Small intestine (tissue), 7 donors: ENCODE measurements at regions not wholly inside any gene's neighbourhood (a gene's known extent, or its start where the extent isn't known, plus 50 kb on each side); places are given as distances from the start of the nearest gene placed in this dataset.

Source experiments
- DNase-seq, 2 donors: peaks; one replicate each; pipeline versions ENCODE4 v3.0.0 to v3.0.0-alpha.2; 2013
- FAIRE-seq: peaks from 2 replicates; lab custom pipeline; 2012; peaks lifted over from hg19 to GRCh38; lab: Jason Lieb, UNC
- H3K27ac ChIP-seq, 3 donors: one replicate each; pipeline ENCODE4 v1.5.1; 2013; ENCODE audit warnings: low read length in 2 of 3, mild to moderate bottlenecking in 2 of 3, control low read depth in 1 of 3, inconsistent platforms in 1 of 3, low read depth in 1 of 3, moderate library complexity in 1 of 3
- H3K27me3 ChIP-seq, 3 donors: one replicate each; pipeline ENCODE4 v1.6.1; 2013; ENCODE audit warnings: low read length in 3 of 3, inconsistent platforms in 1 of 3; ENCODE audit not compliant: control insufficient read depth in 3 of 3, insufficient read depth in 3 of 3
- H3K36me3 ChIP-seq, 3 donors: one replicate each; pipeline ENCODE4 v1.6.1; 2013; ENCODE audit warnings: low read length in 3 of 3, inconsistent platforms in 1 of 3, low read depth in 1 of 3, mild to moderate bottlenecking in 1 of 3, moderate library complexity in 1 of 3; ENCODE audit not compliant: control insufficient read depth in 3 of 3, insufficient read depth in 2 of 3
- H3K4me1 ChIP-seq, 3 donors: one replicate each; pipeline ENCODE4 v1.6.1; 2013; ENCODE audit warnings: low read length in 2 of 3, inconsistent platforms in 1 of 3, low read depth in 1 of 3, mild to moderate bottlenecking in 1 of 3, moderate library complexity in 1 of 3; ENCODE audit not compliant: control insufficient read depth in 3 of 3, insufficient read depth in 2 of 3
- H3K4me3 ChIP-seq, 3 donors: one replicate each; pipeline ENCODE4 v1.5.1; 2013; ENCODE audit warnings: low read length in 3 of 3, control low read depth in 1 of 3, inconsistent platforms in 1 of 3, low read depth in 1 of 3, mild to moderate bottlenecking in 1 of 3, moderate library complexity in 1 of 3
- H3K9me3 ChIP-seq, 2 donors: one replicate each; pipeline ENCODE4 v1.6.1; 2013; ENCODE audit warnings: low read depth in 1 of 2, low read length in 1 of 2; ENCODE audit not compliant: control insufficient read depth in 2 of 2, insufficient read depth in 1 of 2
- WGBS, 3 donors: extraction: QIAGEN DNeasy Blood & Tissue Kit; methylation state at CpG; one replicate each; pipeline ENCODE4 v1.1.7; 2013; 5-methylcytosine and 5-hydroxymethylcytosine counted together
- donor health status: healthy with polysubstance abuse.
- donor health status: control.
- donor health status: control.
- donor health status: Bipolar disorder and iron deficiency.
- donor health status: healthy.

GRCh38 chr6:56346958-56347357 lies 99.6 kb upstream of the COL21A1 start:
- H3K27ac ChIP-seq, result no peak overlapping the region
- no peaks in the 10 kb centered on the region for H3K27me3 ChIP-seq
- no peak for DNase-seq
- no peaks in the 10 kb centered on the region for H3K9me3 ChIP-seq
- H3K4me3 ChIP-seq, result no peak overlapping the region
- no peaks in the 10 kb centered on the region for H3K4me1 ChIP-seq
- no peaks in the 10 kb centered on the region for H3K36me3 ChIP-seq
- WGBS, 3 donors, result 80 to 85% (median 84%) methylated on average over 4 of the region's 4 CpGs
- FAIRE-seq, result no peak

- DNase-seq, result no peak
- no peaks in the 10 kb centered on the region for H3K36me3 ChIP-seq
- no peaks in the 10 kb centered on the region for H3K4me1 ChIP-seq
- 65 to 67% (median 66%) methylated on average over 6 of the region's 6 CpGs for WGBS, 3 donors
- no peaks in the 10 kb centered on the region for H3K9me3 ChIP-seq
- no peaks in the 10 kb centered on the region for H3K27me3 ChIP-seq
- H3K27ac ChIP-seq, result no peak overlapping the region
- H3K4me3 ChIP-seq, result no peak overlapping the region
- FAIRE-seq, result no peak
Observed at GRCh38 chr6:56345376-56345995, 98.1 kb upstream of the COL21A1 start.

GRCh38 chr6:56343295-56343694 lies 95.9 kb upstream of the COL21A1 start:
- no peaks in the 10 kb centered on the region for H3K36me3 ChIP-seq
- 84 to 87% (median 87%) methylated on average over 2 of the region's 2 CpGs for WGBS, 3 donors
- H3K27ac ChIP-seq, result no peak overlapping the region
- H3K9me3 ChIP-seq, result no peaks in the 10 kb centered on the region
- H3K4me3 ChIP-seq, result no peak overlapping the region
- peaks cover 0 to 4% (median 0%) of the 10 kb centered on the region in 3 donors for H3K27me3 ChIP-seq
- DNase-seq (no peak), FAIRE-seq (no peak)
- no peaks in the 10 kb centered on the region for H3K4me1 ChIP-seq

GRCh38 chr6:56339524-56339923 lies 92.1 kb upstream of the COL21A1 start:
- FAIRE-seq (no peak), DNase-seq (no peak)
- no peak overlapping the region for H3K4me3 ChIP-seq
- no peaks in the 10 kb centered on the region for H3K4me1 ChIP-seq
- no peaks in the 10 kb centered on the region for H3K9me3 ChIP-seq
- no peaks in the 10 kb centered on the region for H3K36me3 ChIP-seq
- WGBS, 3 donors, result 38 to 58% (median 58%) methylated on average over 3 of the region's 3 CpGs
- peaks cover 0 to 4% (median 0%) of the 10 kb centered on the region in 3 donors for H3K27me3 ChIP-seq
- no peak overlapping the region for H3K27ac ChIP-seq

GRCh38 chr6:56335726-56336125 lies 88.3 kb upstream of the COL21A1 start:
- no peaks in the 10 kb centered on the region for H3K9me3 ChIP-seq
- H3K4me3 ChIP-seq, result no peak overlapping the region
- H3K36me3 ChIP-seq, result no peaks in the 10 kb centered on the region
- DNase-seq (no peak), FAIRE-seq (no peak)
- H3K27me3 ChIP-seq, result peaks cover 0 to 4% (median 0%) of the 10 kb centered on the region in 3 donors
- H3K27ac ChIP-seq, result no peak overlapping the region
- 23 to 59% (median 32%) methylated on average over 1 of the region's 1 CpG for WGBS, 3 donors
- no peaks in the 10 kb centered on the region for H3K4me1 ChIP-seq

DNA sequence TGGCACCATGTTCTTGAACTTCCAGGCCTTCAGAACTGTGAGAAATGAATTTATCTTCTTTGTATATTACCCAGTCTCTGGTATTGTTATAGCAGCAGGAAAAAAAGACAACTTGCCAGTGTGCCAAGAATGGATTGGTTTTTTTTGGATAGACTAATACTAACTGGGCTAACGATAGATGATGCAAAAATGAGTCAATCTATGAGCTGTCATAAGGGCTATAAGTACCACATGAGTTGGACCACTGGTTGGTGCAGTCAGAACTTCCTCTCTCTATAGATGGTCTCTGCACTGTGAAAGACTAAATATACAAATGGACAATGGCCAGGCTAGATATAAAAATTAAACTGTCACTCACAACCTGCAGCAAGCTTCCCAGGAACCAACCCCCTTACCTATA lies 87.6 kb upstream of the COL21A1 start:
- 76 to 84% (median 78%) methylated on average over 1 of the region's 1 CpG for WGBS, 3 donors

DNA sequence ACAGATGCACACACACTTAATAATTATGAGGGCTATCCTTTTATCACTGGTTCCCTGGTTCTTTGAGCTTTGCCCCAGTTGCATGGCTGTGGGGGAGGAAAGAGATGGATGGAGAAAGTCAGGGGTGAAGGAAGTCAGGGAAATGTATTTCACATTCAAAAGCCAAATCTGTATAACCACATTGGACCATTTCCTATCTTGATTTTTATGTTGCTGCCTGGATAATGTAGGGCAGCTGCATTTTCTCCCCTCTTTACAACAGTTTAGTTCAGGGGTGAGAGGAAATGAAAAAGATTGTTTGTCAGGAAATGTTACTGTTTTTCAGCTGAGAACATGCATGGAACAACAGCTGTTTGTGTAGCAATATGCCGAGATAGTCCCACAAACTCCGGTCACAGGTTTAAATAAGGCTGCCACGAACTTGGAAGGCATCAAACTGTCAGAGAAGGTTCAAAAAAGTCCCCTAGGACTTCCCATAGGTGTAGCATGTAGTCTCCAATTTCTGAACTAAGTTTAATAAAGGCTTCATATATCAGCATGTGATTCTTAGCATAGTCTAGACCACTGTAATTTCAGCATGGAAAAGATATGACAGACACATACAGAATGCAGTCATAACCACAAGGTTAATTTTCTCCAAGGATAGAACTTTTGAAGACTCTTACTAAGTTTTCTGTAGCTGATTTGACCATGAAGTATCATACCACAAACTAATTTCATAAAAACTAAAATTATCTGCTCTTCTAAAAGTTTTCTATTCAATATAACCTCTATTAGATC lies 82.1 kb upstream of the COL21A1 start:
- FAIRE-seq (no peak), DNase-seq (no peak)
- 33 to 45% (median 39%) methylated on average over 3 of the region's 3 CpGs for WGBS, 3 donors
- peaks cover 0 to 1% of the 10 kb centered on the region in 2 donors for H3K9me3 ChIP-seq
- no peak overlapping the region for H3K4me3 ChIP-seq
- H3K4me1 ChIP-seq, result no peaks in the 10 kb centered on the region
- no peak overlapping the region for H3K27ac ChIP-seq
- no peaks in the 10 kb centered on the region for H3K27me3 ChIP-seq
- no peaks in the 10 kb centered on the region for H3K36me3 ChIP-seq

More for the DNA sequence above, 87.6 kb upstream of the COL21A1 start:
- H3K4me1 ChIP-seq, result no peaks in the 10 kb centered on the region
- no peaks in the 10 kb centered on the region for H3K9me3 ChIP-seq
- no peaks in the 10 kb centered on the region for H3K36me3 ChIP-seq
- FAIRE-seq (no peak), DNase-seq (no peak)
- H3K27me3 ChIP-seq, result peaks cover 0 to under 1% (median 0%) of the 10 kb centered on the region in 3 donors
- no peak overlapping the region for H3K4me3 ChIP-seq
- no peak overlapping the region for H3K27ac ChIP-seq

GRCh38 chr6:56328728-56329090 lies 81.3 kb upstream of the COL21A1 start:
- H3K4me1 ChIP-seq, result no peaks in the 10 kb centered on the region
- 66 to 77% (median 73%) methylated on average over 5 of the region's 5 CpGs for WGBS, 3 donors
- H3K4me3 ChIP-seq, result no peak overlapping the region
- H3K36me3 ChIP-seq, result no peaks in the 10 kb centered on the region
- FAIRE-seq (no peak), DNase-seq (no peak)
- H3K27ac ChIP-seq, result no peak overlapping the region
- no peaks in the 10 kb centered on the region for H3K27me3 ChIP-seq
- H3K9me3 ChIP-seq, result peaks cover 0 to 1% of the 10 kb centered on the region in 2 donors
